ENCODE measurements at regions not wholly inside any gene's neighbourhood (a gene's known extent, or its start where the extent isn't known, plus 50 kb on each side); places are given as distances from the start of the nearest gene placed in this dataset.
"Not testable (repeated sequence)": the region's sequence is repeated elsewhere in the genome, so short reads cannot be mapped to it uniquely, and the experiment has no call there.

DNA sequence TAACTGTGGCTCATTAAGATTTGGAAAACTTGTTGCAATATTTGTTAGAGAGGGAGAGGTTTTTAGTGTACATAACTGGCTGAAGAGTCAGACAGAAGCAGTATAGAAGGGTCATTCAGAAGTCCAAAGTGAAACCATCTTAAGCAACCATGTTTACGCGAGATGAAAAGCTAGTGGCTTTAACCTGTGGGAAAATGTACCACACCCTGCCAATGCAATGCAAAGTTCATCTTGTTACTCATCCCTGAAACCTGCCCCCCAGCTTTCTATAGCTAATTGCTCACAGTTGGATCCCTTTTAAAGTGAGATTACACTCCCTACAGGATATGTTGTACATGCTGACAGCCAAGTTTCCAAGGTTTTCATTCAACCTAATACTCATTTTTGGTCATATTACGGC, 96.7 kb upstream of the RAPGEF2 start:
- DNase-seq (ENCODE audit: low read depth): no peak

DNA sequence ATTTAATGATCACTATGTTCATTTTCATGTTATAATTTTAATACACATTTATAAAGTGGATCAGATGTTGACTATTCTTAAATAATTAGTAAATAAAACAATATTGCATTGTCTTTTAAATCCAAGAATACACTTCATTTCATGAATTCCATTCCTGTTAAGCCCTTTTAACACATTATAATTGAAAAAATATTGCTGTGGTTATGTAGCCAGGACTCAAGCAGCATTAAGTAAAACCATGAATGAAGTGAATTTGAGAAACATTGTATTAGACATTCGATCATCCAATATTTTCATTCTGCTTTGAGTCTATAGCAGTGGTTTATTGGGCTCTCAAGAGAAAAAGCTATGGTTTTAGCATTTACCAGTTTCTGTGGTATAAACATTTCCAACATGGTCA, 94.2 kb upstream of the RAPGEF2 start:
- DNase-seq (ENCODE audit: low read depth): no peak

DNA sequence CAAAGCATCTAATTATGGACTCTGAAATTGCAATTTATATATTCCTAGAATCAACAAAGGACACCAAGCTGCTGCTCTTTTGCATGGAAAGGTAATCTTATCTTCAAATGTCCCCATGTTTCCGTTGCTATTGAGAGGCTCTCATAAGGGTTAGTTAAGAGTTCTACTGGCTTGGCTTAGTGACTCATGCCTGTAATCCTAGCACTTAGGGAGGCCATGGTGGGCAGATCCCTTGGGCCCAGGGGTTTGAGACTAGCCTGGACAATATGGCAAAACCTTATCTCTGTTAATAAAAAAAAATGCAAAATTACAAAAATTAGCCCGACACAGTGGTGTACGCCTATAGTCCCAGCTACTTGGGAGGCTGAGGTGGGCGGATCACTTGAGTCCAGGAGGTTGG, 93.4 kb upstream of the RAPGEF2 start:
- DNase-seq (ENCODE audit: low read depth): no peak

DNA sequence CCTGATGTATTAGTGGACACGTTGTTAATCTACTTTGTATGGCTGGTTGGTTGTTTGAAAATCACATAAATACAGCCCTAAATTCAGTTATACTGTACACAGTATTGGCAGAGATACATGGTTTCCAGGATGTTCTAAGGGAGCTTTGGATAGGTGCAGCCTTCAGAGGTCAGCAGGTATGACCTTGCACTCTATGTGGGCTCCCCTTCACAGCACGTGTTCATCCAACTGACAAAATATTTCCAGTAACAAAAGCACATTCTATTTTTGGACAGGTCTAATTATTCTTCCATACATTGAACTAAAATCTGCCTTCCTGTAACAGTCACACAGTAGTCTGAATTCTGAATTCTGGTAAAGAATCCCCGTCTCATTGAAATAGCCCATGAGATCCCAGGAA, 92.8 kb upstream of the RAPGEF2 start:
- DNase-seq (ENCODE audit: low read depth): no peak

DNA sequence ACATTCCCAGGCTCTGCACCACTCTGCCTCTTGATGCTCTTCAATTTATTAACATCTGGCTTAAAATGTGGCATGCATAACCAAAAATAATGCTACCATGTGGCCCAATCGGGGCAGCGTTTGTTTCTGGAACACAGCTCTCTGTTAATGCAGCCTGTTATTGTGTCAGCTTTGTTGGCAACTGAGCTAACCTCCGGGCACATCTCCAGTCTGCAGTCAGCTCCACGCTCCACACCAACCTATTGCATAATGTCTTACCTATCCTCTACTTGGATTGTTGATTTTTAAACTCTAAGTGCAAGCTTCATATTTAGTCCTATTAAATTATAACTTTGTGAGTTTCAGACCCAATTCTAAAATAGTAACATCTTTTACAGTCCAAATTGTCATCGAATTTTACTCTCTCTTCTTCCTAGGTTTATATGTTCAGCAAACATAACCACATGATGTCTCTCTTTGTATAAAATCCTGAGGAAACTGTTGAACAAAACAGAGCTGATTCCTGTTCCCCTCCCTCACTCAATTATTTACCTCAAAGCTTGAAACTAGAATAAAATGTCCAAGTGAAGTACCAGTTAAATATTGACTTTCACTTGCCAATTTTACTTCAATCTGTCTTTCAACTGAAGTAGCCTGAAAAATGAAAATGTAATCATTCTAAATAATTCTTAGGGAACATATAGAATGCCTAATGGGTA, 92.2 kb upstream of the RAPGEF2 start:
- DNase-seq (ENCODE audit: low read depth): peak; percentile 65

DNA sequence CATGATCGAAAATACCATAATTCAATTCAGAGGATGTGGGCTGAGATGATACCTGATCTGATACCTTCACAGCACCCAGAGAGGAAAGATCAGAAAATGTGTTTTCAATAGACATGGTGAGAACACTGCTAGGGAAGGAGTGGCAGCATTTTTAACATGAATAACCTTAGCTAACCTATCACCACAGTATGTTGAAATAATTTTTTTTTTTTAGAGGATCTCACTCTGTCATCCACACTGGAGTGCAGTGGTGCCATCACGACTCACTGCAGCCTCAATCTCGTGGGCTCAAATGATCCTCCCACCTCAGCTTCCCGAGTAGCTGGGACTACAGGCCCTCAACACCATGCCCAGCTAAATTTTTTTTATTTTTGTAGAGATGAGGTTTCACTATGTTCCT, 90.5 kb upstream of the RAPGEF2 start:
- no peak for DNase-seq (ENCODE audit: low read depth)

DNA sequence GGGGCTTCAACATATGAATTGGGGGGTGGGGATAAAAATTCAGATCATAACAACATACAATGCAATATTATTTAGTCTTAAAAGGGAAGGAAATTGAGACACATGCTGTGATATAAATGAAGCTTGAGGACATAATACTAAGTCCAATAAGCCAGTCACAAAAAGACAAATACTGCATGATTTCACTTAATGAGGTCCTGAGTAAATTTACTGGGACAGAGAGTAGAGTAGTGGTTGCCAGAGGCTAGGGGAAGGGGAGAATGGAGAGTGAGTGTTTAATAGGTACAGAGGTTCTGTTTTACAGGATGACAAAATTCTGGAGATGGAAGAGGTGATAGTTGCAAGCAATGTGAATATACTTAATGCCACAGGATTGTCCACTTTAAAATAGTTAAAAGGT, 89.2 kb upstream of the RAPGEF2 start:
- no peak for DNase-seq (ENCODE audit: low read depth)

DNA sequence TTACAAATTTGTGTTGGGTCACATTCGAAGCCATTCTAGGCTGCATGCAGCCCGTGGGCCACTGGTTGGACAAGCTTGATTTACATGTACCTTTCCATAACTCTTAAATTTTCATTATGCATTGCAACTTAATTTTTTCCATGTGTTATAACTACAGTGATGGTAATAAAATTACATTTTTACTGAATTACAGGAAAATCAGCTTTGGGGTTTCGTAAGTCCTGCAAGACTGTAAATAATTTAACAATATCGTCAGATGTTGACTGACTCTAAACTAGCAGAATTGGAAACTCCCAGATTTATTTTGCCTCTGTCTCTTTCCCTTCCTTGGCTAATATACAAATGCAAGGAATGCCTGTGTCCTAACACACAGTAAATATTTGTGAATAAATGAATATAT, 88.0 kb upstream of the RAPGEF2 start:
- DNase-seq (ENCODE audit: low read depth): no peak

DNA sequence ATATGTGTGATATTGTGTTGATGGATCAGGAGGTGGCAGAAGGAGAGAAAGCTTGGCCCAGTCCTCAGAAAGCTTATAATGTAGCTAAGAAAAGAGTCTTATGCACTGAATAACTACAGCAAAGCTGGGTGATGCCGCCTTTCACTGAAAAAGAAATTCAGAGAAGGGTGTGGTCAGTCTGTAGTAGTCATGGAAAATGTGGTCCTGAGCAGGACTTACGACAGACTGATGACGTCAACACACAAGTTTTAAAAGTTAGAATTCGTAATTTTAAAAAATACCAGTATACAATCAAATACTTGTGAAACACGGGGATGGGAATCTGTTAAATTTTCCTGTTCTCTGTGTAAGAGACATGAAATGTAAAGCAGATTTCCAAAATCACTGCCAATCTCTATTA, 87.0 kb upstream of the RAPGEF2 start:
- no peak for DNase-seq (ENCODE audit: low read depth)

DNA sequence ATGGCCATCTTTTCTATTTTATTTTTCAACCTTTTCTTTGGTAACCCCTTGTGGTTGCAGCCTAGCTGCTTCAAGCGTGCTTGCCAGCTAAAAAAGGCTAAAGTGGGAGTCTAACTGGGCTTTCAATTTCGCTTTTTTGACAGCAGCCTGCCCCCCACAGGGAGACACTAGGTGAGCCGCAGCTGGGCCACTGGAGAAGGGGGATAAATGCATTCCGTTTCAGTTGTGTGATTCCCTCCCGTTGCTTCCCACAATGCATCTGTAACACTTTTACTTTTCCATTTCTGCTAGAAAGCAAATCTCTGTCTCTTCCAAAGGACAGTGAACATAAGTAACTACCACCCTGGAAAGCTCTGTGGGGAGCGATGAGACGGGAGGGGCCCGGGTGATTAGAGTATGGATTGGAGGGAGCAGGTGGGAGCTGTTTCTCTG, 86.3 kb upstream of the RAPGEF2 start:
- no peak for DNase-seq (ENCODE audit: low read depth)

DNA sequence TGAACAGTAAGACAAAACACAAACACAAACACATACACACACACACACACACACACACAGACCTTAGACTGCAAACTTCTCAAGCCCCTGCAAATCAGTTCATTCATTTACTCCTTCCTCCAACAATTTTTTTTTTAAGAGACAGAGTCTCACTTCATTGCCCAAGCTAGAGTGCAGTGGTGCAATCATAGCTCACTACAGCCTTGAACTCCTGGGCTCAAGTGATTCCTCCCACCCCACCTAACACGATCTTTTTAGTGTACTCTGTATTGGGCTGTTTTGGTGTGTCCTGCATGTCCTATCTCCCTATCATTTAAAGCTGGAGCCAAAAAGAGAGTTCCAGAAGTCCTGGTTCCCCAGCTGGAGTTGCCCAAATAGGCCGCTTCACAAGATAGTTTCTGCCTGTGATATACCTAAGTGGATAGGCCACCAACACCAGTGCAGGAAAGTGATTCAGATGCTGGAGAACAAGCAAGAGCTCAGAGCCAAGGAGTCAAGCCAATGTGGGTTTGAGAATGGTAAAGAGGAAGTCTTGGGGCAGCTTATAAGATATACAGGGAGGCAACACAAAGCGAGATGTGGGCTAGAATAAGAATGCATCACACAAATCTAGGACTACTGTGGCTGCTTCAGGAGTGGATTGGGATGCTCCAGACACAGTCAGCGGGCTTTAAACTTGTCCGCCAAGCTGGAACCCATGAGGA, 85.4 kb upstream of the RAPGEF2 start:
- DNase-seq (ENCODE audit: low read depth): no peak

DNA sequence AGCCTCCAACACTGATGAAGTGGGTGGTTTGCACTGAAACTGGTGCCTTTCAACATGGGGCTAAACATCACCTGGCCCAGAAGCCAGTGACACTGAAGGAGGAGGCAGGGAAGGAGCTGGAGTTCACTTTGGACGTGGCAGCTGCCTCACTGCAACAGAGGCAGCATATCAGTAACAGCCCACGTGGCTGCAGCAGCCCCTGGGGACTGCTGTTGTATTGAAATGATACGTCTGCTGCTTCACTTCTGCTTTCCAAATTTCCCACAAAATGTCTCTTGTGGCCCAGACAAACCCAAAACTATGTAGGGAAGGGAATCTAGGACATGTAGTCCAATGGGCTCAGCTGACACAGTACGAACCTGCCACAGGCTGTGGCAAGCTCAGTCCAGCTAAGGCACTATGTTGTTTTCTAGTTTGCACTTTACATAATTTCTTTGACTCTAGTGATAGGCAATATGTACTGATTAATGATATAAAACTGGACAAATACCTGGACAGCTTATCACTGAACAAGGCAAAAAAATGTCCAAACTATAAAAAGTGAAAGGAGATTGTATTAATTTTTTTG, 84.7 kb upstream of the RAPGEF2 start:
- no peak for DNase-seq (ENCODE audit: low read depth)

DNA sequence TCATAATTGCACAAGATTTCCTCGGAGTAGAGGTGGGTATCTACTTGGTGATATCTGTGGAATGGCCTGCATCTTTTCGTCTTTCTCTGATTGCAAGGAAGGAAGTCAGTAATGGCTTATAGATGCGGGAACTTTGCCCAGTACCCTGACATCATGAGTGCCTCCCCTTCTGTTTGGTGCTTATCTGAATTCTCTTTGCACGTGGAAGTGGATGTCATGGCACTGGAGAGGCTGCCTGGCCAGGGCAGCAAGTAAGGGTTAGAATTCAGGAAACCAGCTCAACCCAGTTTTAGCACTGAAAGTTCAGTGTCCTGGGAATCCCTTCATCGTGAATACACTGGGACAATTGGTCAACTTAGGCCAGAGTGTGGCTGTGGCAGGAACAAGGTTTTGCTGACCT, 83.5 kb upstream of the RAPGEF2 start:
- DNase-seq (ENCODE audit: low read depth): no peak

DNA sequence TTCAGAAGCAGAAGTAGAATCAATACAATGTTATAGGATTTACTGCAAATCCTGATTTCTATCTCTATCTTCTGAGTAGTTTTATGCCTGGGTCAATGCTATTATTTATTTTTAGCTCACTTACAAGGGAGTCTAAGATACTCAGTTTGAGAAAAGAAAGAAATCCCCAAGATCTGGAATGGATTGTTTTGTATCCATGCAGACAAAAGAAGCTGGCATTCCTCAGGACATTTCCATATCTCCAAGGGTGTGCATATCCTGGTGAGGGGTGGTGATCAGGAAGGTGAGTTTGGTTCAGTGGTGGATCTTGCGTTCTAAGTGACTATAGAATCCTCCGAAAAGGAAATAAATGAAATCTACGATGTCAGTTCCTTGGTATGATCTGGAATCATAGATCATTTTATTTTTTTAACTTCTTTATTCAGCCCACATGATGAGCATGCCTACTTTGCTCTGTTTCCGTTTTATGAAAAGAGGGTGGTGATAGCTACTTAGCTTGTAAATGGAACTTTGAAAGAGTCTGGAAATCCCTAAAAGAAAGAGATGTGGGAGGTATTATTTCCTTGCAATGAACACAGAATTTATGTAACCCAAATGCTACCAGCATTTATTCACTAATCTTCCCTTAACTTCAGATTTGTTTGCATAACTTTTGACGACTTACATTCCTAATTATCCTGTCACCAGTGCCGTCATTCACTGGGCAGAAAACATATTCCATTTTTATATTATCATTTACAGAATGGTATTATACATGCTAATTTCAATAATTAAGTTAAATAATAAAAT, 81.1 kb upstream of the RAPGEF2 start:
- no peak for DNase-seq (ENCODE audit: low read depth)

DNA sequence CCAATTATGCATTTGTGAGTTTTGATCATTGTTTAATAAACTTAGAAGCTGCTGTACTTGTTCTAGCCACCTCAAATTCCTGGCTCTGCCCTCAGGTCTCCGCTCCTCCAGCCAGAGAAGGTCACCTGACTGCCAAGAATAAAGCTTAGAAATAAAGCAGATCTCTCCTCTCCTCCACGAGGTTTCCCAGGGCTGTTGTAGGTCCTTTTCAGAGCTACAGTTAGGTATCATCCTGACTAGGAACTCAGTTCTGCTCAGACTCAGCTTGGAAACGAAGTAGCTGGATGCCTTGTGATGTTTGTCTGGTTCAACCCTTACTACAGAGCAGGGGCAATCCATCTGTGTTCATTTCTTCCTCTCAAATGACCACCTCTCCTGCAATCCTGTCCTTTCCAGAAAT, 79.1 kb upstream of the RAPGEF2 start:
- DNase-seq (ENCODE audit: low read depth): no peak

DNA sequence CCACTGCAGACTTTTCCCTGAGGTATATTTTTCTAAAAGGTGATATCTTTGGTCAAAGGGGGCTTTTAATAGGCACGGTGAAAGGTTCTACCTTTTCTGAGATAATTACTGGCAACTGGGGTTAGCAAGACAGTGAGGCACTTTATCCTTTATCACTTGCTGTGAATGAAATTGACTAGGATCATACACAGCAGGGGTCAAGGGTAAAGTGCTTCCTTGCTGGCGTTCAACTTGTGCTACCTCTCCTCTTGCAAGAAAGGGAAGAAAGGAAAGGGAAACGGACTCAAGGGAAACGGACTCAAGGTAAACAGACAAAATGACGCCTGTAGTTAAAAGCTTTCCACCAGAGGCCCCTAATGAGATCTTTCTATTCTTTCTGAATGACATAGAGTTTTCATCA, 78.6 kb upstream of the RAPGEF2 start:
- DNase-seq (ENCODE audit: low read depth): no peak

DNA sequence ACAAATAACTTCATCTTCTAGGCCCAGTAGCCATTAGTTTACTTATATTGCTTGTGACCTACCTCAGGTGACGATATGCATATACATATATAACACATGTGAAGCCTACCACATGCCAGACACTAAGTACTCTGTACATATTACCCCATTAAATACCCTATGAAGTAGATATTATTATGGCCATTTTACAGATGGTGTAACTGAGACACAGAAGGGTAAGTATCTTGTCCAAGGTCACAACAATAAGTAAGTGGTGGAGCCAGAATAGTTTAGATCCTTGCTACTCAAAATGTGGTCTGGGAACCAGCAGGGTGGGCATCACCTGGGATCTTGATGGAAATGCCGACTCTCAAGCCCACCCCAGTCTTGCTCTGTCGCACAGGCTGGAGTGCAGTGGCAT, 78.1 kb upstream of the RAPGEF2 start:
- DNase-seq (ENCODE audit: low read depth): no peak

DNA sequence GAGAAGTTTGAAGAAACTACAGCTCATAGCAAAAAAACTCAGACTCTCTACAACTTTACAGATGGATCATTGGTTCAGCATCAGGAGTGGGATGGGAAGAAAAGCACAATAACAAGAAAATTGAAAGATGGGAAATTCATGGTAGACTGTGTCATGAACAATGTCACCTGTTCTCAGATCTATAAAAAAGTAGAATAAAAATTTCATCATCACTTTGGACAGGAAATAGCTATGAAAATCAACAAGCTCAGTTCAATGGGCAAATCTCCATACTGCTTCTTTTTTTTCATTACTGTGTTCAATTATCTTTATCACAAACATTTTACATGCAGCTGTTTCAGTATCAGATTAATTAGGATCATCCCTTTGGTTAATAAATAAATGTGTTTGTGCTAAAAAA, 76.5 kb upstream of the RAPGEF2 start:
- DNase-seq (ENCODE audit: low read depth): no peak

DNA sequence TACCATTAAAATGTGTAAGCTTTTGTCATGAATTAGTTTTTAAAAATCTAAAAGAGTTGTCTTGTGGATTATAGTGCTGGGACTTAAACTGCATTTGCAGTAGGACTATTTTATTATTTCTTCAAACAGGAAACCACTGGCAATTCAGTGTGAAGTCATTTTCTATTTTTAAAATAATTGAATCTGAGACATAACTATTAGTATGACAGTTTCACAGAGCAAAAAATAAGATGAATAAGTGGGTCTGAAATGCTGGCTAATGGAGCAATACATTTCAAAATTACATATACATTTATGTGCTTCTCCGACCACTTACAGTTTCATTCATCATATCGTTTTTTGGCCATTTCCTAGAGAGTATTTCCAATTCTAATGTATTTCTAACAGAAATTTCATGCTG, 75.3 kb upstream of the RAPGEF2 start:
- no peak for DNase-seq (ENCODE audit: low read depth)

DNA sequence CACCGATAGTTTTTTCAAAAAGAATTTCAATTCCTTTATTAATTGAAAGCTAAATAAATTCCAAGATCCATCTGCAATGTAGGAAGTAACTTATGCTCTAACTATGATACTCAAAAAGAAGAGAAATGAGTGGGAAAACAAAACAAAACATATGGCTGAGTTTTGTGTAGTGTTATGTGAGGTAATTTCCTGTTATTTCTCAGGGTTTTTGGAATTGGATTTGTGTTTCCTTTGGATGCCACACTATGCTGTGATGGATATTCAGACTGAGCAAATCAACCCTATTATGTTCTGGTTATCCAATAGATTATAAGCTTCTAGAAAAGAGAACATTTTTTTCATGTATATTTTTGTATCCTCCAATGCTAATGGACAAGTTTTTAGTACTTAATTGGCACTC, 73.4 kb upstream of the RAPGEF2 start:
- no peak for DNase-seq (ENCODE audit: low read depth)

DNA sequence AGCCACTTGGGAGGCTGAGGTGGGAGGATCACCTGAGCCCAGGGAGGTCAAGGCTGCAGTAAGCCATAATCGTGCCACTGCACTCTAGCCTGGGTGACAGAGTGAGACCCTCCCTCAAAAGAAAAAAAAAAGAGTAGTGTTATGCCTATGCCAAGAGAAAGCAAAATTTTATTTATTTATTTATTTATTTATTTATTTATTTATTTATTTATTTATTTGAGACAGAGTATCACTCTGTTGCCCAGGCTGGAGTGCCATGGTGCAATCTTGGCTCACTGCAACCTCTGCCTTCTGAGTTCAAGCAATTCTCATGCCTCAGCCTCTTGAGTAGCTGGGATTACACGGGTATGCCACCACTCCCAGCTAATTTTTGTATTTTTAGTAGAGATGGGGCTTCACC, 72.6 kb upstream of the RAPGEF2 start:
- DNase-seq (ENCODE audit: low read depth): not testable (repeated sequence)

DNA sequence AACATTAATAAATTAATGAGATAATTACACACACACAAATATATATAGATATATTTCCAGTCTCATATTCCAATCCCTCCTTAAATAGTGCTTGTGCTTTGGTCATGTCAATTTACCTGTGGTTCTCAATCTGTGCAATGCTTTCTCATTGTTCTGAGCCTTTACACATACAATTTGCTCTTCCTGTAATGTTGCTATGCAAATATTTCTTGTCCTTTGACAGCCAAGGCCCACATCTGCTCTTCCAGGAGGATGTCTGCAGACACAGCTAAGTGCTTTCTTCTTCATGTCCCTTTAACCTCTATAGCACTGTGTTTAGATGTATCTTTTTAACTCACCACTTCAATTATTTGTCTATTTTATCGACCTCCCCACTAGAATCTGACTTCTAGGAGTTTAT, 67.3 kb upstream of the RAPGEF2 start:
- DNase-seq (ENCODE audit: low read depth): no peak

DNA sequence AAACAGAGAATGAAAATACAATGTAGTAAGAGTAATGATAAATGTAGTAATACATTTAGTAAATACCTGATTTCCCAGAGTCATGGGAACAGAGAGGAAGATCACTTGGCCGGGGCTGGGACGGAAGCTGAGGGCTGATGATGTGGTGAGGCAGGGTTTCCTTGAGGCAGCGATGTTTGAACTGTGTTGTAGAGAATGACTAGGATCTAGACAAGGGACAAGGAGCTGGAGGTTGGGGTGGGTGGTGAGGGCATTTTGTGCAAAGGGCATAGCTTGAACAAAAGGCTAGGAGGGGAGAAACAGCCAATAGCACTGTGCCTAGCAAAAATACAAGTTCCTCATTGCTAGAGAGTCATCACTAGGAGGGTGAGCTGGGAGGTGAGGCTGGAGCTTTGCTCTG, 64.3 kb upstream of the RAPGEF2 start:
- no peak for DNase-seq (ENCODE audit: low read depth)
